Dedifferentiated amniotic fluid mesenchymal stem cell (primary cell): ENCODE measurements at regions not wholly inside any gene's neighbourhood (a gene's known extent, or its start where the extent isn't known, plus 50 kb on each side); places are given as distances from the start of the nearest gene placed in this dataset.
"Not testable (repeated sequence)": the region's sequence is repeated elsewhere in the genome, so short reads cannot be mapped to it uniquely, and the experiment has no call there.

Source experiments
- DNase-seq: peaks from one replicate; pipeline ENCODE4 v3.0.0-alpha.2; 2016; ENCODE audit errors: extremely low spot score

DNA sequence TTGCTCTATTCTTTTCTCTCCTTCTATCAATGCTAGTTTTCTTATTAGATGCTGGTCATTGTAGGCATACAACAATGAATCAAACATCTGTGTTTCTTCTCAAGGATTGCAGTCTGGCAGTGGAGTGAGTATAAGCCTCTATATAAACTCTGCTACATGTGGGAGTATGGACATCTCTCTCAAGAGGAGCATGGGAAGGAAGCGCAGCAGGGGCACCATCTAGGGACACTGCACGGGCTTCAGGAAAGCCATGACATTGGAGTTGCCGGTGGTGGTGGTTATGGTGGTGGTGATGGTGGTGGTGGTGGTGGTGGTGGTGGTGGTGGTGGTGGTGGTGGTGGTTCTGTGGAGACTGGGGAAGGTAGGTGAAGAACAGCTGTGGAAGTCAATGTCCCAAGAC is 462.6 kb downstream of the RNF144A start:
- DNase-seq, result no peak

DNA sequence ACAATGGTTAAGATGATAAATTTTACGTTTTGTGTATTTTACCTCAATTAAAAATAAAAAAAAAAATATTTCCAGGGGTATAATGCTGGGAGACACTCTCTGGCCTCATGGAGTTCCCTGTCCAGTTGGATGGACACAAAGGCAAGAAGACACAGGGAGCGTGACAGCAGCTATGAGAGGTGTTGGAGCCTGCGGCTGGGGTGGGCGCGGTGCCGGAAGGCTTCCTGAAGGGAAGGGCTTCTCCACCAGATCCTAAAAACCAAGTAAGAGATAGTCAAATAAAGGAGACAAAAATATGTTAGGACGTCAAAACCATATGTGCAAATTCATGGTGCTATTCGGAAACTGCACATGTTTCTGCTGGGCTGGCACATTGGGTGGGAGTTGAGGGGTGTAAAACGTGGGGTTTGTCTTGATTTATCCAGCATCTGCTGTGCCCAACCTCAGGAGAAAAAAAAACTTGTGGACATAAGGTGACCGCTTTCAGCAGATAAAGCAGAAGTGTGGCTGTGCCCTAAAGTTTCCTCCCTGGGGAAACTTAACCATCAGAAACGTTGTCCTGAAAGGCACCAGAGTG is 467.6 kb downstream of the RNF144A start:
- no peak for DNase-seq

- not testable (repeated sequence) for DNase-seq
Observed at GRCh38 chr2:7390311-7390710, 473.1 kb downstream of the RNF144A start.

DNA sequence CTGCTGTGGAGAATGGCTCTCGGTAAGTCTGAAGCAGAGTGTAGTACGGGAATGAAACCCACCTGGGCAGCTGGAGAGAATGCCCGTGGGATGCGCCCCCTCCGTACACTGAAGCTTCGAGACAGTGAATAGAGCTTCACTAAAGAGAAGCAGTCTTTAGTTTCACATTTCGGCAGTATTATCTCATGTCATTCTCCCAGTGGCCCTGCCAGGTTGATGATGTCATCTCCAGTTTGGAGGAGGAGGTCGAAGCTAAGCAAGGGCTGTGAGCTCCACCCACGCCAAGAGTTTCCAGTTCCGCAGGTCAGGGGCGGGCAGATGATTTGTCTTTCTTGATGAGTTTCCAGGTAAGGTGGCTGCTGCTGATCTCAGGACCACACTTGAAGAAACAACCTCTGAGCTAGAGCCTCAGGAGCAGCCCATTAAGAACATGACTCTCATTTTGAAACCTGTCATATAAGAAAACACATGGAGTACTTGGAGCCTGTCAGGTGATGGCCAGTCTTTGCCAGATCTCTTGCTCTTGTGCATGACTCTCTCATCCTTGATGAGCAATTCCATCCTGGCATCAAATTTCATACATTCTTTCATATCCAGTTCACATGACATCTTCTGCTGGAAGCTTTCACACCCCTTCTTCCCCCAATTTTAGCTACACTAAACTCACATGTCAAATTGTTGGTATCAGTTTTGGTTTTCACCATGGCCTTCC is 475.0 kb downstream of the RNF144A start:
- DNase-seq, result no peak

DNA sequence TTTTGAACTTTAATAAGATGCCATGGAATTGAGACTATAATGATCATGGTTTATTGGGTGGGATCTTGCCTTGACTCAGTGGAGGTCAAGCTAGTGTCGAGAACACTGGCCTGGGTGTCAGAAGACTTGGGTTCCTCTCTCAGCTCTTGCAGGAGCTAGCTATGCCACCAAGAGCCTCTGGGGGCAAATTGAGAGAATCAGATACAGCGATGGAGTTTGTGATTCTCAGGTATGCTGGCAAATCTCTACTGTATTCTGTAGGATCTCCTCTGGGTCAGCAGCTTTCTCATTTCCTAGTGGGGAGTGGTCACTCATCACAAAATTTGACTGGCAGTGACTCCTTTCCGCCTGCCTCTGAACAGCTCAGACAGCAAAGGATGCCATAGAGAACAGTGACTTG is 477.0 kb downstream of the RNF144A start:
- DNase-seq, result no peak

GRCh38 chr2:7400628-7401027 is 483.4 kb downstream of the RNF144A start:
- no peak for DNase-seq

DNA sequence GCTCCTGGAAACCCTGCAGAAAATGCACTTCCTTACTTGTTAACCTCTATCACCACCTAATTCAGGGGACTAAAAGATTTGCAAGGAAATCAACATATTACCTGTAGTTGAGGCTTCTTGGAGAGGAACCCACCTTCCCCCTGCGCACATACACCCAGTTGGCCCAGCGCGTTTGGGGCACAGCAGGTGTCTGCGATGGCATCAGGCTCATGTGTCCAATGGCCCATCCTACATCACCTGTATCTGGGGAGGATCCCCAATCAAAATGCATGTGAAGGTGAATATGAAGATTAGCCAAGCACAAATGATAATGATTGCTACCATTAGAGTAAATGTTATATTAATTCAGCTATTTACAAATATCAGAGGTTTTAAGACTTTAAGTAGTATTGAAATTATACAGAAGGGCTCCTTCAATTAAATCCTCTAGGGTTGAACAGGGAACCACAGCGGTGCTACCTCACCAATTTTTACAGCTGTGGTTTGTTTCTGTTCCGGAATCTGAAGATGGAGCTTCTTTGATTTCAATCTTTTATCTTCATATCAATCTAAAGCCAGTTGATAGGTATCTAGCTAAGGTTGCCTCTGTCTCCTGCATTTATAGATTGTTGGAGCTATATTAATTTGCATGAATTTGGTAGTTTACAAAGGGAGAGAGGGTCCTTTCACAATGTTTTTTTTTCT is 486.0 kb downstream of the RNF144A start:
- DNase-seq, result no peak

GRCh38 chr2:7405861-7406715 is 488.9 kb downstream of the RNF144A start:
- peak; percentile 27 for DNase-seq

GRCh38 chr2:7407001-7407400 is 489.8 kb downstream of the RNF144A start:
- DNase-seq, result no peak

DNA sequence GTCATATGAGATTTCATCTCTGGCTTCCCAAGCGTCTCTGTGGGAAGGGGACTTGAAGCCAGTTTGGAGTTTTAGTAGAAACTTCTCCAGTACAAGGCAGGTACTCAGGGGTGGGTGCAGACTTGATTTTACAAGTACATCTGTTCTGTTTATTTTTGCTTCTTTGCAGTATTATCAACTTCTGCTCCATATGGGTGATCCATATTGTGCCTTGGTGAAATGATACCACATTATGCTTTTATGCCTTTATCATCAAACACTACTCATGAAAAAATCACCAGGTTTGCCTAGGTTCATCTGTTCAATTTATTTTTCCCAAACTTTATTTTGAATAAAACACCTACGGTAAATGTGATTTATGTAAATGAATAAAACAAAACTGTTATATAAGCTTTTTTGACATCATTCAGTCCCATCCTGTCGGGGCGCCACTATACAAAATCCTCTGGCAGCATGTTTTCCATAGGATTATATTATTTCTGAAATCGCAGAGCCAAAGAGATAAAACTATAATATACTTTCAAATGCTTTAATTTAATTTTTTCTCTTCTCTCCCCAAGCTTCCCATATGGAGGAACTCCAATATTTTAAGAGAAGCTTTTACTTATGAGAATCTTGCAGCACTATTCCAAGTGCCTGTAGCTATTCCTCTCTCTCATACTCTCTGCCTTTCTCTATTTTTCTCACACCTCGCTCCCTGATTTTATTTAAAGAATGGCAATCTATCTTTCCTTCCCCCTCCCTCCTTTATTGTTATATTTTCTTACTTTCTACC is 490.9 kb downstream of the RNF144A start:
- no peak for DNase-seq

GRCh38 chr2:7411691-7412090 is 494.5 kb downstream of the RNF144A start:
- DNase-seq, result no peak

DNA sequence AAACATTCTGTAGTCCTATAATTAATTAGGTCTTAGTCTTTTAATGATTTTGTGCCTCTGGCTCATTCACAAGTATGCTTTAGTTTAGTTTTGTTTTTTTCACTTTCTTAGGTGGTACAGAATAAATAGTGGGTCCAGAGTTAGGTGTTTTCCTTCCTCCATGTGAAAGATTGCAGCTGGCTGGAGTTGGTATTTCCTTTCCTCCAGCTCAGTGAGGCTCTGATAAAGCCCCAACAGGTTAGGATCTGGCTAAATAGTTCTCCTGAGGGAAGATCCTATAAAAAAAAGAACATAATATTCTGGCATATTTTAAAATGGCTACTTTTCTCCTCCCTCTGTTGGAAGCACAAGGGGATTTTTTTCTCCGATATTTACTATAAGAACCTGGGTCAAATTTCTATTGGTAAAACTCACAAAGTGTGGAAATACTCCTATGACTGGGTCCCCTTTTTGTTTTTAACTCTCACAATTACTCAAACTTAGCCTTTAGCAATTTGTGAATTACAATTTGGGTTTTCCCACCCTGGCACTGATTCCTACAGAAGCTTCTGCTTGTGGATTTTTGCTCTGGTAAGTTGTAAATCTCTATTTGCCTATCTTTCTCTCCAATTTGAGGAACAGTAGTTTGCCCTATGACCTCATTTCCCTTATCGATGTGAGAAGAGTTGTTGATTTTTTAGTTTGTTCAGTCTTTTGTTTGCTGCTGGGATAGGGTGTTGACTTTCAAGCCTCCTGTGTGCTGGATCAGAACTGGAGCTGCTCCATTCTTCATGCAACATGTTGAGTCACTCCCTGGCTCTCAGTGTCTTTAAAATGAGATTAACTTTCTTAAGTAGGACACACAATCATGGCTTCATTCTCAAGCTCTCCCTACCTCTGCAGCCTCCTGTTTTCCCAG is 500.9 kb downstream of the RNF144A start:
- no peak for DNase-seq

DNA sequence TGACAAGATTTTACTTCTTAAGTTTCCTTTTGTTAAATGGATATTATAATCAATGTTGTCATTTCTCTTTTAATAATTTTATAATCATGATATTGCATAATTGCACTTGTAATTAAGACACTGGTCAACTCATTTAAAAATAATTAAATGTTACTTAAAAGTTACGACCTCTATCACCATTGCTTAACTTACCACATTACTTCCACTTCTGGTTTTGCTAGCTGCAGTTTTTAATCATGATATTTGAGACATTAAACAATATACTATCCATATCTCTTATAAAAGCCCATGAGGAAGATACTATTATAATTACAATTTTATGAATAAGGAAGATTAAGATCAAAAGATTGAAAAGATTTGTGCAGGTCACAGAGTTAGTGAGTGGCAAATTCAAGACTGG is 502.0 kb downstream of the RNF144A start:
- DNase-seq, result no peak

GRCh38 chr2:7419814-7420311 is 502.7 kb downstream of the RNF144A start:
- no peak for DNase-seq

DNA sequence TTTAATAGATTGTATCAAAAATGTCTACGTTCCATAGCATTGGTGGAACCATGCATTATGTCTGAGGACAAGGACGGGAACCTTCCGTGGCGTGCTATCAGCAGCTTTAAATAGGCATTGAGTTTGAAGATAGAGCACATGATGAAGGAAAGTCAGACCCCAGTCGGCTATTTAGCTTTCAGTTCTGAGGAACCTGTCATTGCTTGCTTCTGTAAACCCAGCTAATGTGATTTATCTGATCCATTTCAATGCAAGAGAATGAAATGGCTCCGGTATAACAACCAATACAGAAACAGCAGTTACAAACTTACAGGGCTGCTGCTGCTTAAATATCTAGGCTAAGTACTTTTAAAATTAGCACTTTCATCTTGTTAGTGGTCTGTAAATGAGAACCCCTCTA is 503.3 kb downstream of the RNF144A start:
- DNase-seq, result no peak

DNA sequence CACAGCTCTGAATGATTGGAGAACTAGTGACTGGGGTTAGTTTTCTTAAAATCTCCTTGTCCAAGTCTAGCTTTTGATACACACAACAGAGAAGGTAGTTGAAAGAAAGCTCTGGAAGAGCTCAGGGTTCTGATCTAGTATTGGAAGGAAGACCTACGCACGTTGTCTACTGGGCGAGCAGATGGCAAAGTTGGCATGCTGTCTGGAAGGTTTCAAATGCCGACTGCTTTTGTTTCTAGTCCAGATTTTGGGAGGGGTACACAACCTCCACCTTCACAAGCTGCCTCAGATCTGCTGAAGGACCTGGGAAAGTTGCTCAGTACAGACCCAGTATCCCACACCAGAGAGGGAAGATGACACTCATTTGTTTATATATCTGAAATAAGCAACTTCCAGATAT is 507.3 kb downstream of the RNF144A start:
- no peak for DNase-seq

DNA sequence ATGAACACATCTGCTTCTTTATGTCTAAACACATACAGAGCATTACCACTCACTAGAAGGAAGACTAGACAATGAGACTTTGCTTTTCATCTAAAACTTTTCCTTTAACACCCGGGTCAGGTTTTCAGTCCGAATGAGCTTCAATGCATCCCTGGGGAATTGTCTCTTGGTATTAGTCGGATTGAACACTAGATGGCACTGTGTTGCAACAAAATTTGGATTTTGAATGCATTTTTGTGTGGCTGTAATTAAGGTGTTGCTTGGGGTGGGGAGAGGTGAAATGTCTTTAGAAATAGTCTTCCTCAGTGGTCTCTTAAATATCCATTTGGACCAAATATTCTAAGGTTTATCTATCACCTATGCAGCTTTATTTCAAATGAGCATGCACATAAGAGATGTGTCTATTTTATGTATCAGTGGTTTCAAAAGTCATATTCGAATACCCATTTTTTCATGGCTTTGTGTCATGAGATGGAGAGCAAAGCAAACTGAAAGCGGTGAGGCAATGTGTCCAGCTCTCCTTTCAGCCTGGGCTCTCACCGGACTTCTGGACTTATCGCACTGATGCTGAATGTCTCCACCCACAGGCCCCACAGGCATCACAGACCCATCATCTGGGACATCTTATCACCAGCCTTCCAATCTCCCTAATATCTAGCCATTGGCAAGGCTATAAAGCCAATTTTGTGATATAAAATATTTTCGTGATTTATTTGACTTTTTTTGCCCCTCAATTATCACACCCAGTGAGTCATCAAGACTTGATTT is 510.3 kb downstream of the RNF144A start:
- peak; percentile 57 for DNase-seq

DNA sequence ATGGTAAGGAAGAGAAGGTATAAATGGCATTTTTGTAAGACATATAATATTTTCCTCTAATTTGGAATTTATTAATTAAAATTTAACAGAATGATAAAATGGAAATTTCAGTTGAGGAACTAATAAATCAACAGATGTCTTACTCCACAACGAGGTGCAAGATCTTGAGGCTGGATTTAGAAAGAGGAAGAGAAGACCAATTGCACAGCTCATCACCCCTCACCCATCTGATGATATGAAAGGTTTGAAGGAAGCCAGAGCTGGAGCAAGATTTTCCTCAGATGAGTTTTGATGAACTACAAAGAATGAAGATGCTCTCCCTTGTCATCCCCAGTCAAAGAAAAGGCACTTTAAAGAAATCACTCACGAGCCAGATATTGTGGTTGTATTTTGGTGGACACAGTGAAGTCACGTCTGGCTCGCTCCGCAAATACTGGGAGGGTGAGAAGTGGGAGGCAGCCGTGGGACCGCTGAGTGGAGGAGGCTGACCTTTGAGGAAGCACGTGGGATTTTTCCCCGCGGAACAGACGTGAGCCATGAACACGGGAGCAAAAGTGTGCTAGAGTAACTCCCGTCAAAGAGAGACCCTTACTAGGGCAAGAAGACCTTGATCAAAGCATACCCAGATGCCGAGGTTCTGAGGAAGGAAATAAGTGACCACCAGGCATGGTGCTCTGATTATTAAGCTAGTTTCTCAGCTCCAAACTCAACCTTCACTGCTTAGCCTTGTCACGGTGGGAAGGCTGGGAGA is 511.4 kb downstream of the RNF144A start:
- DNase-seq, result no peak

DNA sequence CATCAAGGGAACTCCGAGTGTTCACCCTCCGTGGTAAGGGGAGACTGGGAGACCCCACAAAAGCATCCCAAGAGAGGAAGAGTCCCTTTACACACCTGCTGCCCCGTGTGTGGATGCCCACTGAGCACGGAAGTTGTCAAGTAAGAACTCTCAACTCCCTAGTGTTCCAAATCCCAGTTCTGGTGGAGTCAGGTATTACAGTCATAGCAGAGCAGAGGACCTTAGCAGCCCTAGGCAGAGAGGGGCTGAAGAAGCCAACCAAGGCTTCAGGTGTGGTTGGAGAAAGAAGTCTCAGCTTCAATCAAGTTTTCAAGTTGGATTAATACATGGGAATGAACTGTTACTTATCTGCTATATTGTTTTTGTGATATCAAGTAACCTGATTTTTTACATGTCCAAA is 512.5 kb downstream of the RNF144A start:
- DNase-seq, result no peak
